HS-5 (cell line): ENCODE measurements at regions not wholly inside any gene's neighbourhood (a gene's known extent, or its start where the extent isn't known, plus 50 kb on each side); places are given as distances from the start of the nearest gene placed in this dataset.
"Not testable (repeated sequence)": the region's sequence is repeated elsewhere in the genome, so short reads cannot be mapped to it uniquely, and the experiment has no call there.

Experiments used
- DNase-seq: peaks from one replicate; pipeline ENCODE4 v3.0.0-alpha.2; 2012; ENCODE audit warnings: low read depth

- no peak for DNase-seq
Observed at GRCh38 chr6:60670036-60670435, 1616.0 kb downstream of the KHDRBS2 start.

GRCh38 chr6:60668428-60668827 lies 1617.6 kb downstream of the KHDRBS2 start:
- no peak for DNase-seq

- not testable (repeated sequence) for DNase-seq
Observed at GRCh38 chr6:60663199-60663598, 1622.8 kb downstream of the KHDRBS2 start.

- no peak for DNase-seq
Observed at GRCh38 chr6:60643870-60644269, 1642.2 kb downstream of the KHDRBS2 start.

GRCh38 chr6:60639185-60639584 lies 1646.8 kb downstream of the KHDRBS2 start:
- DNase-seq: not testable (repeated sequence)
